HG03159 (cell line): ENCODE measurements at regions not wholly inside any gene's neighbourhood (a gene's known extent, or its start where the extent isn't known, plus 50 kb on each side); places are given as distances from the start of the nearest gene placed in this dataset.

Source experiments
- ATAC-seq: cut with Tn5 transposase; IDR thresholded peaks from one replicate; pipeline ENCODE4 v1.9.1; 2021; ENCODE audit warnings: mild to moderate bottlenecking, moderate library complexity; ENCODE audit not compliant: unreplicated experiment

DNA sequence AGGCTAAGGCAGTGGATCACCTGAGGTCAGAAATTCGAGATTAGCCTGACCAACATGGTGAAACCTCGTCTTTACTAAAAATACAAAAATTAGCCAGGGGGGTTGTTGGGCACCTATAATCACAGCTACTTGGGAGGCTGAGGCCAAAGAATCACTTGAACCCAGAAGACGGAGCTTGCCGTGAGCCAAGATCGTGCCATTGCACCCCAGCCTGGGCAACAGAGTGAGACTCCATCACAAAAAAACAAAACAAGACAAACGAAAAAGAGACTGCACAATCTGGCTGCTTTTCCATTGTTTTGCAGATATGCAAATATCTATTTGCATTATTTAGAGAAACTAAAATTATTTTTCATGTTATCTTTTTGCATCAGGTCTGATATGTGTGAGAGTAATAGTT is 83.6 kb downstream of the ZNF486 start:
- ATAC-seq = no peak

DNA sequence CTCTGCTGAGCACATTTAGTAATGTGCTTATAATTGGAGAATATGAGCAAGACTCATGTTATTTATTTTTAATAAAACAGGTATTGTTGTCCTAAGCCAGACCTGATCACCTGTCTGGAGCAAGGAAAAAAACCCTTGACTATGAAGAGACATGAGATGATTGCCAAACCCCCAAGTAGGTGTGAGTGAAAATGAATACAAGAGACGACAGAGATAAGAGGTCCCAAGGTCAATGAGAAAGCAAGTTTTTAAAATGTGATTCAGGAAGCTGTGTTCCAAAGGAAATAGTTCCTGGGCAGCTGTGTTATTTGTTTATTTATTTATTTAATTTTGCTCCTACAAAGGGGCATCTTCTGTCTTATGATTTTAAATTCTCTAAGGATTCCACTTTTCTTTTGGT is 83.1 kb downstream of the ZNF486 start:
- ATAC-seq = no peak
